ENCODE measurements at regions not wholly inside any gene's neighbourhood (a gene's known extent, or its start where the extent isn't known, plus 50 kb on each side); places are given as distances from the start of the nearest gene placed in this dataset.

DNA sequence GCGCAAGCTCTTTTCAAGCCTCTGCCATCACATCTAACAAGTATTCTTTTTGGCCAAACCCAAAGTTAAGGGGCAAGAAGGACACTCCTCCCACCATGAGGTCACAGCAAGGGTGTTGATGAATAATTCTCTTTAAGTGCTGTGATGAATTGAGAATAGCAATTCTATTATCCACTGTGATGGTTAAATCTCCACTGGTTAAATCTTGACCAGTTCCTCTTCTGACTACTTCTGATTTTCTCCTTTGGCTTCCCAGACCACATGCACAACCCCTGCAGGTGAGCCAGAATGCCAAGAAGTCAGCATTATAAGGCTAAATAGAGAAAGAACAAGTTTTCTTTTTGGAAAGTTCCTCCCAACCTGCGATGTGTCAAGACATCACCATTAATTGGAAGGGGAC lies 90.6 kb upstream of the BCL2L14 start:
- TF ChIP-seq TAF1 (IDR thresholded peaks at IDR 0.05; ENCODE audit: low read depth) = no peak
- no peak for TF ChIP-seq CEBPB (IDR thresholded peaks at IDR 0.05)
- no peak for TF ChIP-seq TCF12 (IDR thresholded peaks at IDR 0.05; ENCODE audit: low read depth)
- no peak for TF ChIP-seq EP300 (IDR thresholded peaks at IDR 0.05; ENCODE audit: borderline replicate concordance)
- TF ChIP-seq, protein P1, sequence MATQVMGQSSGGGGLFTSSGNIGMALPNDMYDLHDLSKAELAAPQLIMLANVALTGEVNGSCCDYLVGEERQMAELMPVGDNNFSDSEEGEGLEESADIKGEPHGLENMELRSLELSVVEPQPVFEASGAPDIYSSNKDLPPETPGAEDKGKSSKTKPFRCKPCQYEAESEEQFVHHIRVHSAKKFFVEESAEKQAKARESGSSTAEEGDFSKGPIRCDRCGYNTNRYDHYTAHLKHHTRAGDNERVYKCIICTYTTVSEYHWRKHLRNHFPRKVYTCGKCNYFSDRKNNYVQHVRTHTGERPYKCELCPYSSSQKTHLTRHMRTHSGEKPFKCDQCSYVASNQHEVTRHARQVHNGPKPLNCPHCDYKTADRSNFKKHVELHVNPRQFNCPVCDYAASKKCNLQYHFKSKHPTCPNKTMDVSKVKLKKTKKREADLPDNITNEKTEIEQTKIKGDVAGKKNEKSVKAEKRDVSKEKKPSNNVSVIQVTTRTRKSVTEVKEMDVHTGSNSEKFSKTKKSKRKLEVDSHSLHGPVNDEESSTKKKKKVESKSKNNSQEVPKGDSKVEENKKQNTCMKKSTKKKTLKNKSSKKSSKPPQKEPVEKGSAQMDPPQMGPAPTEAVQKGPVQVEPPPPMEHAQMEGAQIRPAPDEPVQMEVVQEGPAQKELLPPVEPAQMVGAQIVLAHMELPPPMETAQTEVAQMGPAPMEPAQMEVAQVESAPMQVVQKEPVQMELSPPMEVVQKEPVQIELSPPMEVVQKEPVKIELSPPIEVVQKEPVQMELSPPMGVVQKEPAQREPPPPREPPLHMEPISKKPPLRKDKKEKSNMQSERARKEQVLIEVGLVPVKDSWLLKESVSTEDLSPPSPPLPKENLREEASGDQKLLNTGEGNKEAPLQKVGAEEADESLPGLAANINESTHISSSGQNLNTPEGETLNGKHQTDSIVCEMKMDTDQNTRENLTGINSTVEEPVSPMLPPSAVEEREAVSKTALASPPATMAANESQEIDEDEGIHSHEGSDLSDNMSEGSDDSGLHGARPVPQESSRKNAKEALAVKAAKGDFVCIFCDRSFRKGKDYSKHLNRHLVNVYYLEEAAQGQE (IDR thresholded peaks at IDR 0.05; ENCODE audit: low read depth) = no peak
- no peak for TF ChIP-seq RAD21 (IDR thresholded peaks at IDR 0.05; ENCODE audit: low read depth)
- TF ChIP-seq CREB1 (IDR thresholded peaks at IDR 0.05; ENCODE audit: low read depth) = no peak
- TF ChIP-seq TEAD4 (IDR thresholded peaks at IDR 0.05) = no peak
- TF ChIP-seq, protein P2, sequence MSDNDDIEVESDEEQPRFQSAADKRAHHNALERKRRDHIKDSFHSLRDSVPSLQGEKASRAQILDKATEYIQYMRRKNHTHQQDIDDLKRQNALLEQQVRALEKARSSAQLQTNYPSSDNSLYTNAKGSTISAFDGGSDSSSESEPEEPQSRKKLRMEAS (IDR thresholded peaks at IDR 0.05) = no peak
- TF ChIP-seq, protein P3, sequence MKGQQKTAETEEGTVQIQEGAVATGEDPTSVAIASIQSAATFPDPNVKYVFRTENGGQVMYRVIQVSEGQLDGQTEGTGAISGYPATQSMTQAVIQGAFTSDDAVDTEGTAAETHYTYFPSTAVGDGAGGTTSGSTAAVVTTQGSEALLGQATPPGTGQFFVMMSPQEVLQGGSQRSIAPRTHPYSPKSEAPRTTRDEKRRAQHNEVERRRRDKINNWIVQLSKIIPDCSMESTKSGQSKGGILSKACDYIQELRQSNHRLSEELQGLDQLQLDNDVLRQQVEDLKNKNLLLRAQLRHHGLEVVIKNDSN (IDR thresholded peaks at IDR 0.05) = no peak
- no peak for TF ChIP-seq YY1 (IDR thresholded peaks at IDR 0.05; ENCODE audit: low read depth)
- no peak for TF ChIP-seq NFIC (IDR thresholded peaks at IDR 0.05)
